Lung (tissue), 11 donors: ENCODE measurements at regions not wholly inside any gene's neighbourhood (a gene's known extent, or its start where the extent isn't known, plus 50 kb on each side); places are given as distances from the start of the nearest gene placed in this dataset.

Experiments
- ATAC-seq: fragments of 200-7000 bp; cut with Tn5 transposase; one replicate; pipeline ENCODE4 v1.9.1; 2020; ENCODE audit warnings: moderate number of reproducible peaks; ENCODE audit not compliant: insufficient read depth, low FRiP score
- DNase-seq, 3 donors: peaks; one replicate each; pipeline ENCODE4 v3.0.0-alpha.2; 2013 to 2017
- H3K27ac ChIP-seq, 2 donors: one replicate each; pipeline ENCODE4 v1.5.1; 2013; ENCODE audit warnings: mild to moderate bottlenecking in 2 of 2, moderate library complexity in 2 of 2, control low read depth in 1 of 2, inconsistent platforms in 1 of 2, low read depth in 1 of 2, low read length in 1 of 2
- H3K27me3 ChIP-seq, 3 donors: one replicate each; pipeline ENCODE4 v1.5.1; 2013; ENCODE audit warnings: low read length in 2 of 3; ENCODE audit not compliant: control insufficient read depth in 3 of 3, insufficient read depth in 3 of 3
- H3K36me3 ChIP-seq, 4 donors: one replicate each; pipeline ENCODE4 v1.5.1; 2013; ENCODE audit warnings: low read length in 4 of 4, mild to moderate bottlenecking in 1 of 4, moderate library complexity in 1 of 4; ENCODE audit not compliant: control insufficient read depth in 4 of 4, insufficient read depth in 4 of 4
- H3K4me1 ChIP-seq, 5 donors: one replicate each; pipeline ENCODE4 v1.5.1; 2013; ENCODE audit warnings: low read length in 5 of 5, mild to moderate bottlenecking in 2 of 5, moderate library complexity in 1 of 5; ENCODE audit not compliant: control insufficient read depth in 5 of 5, insufficient read depth in 5 of 5
- H3K4me3 ChIP-seq: one replicate; pipeline ENCODE4 v1.5.1; 2013; ENCODE audit warnings: mild to moderate bottlenecking, control low read depth, moderate library complexity
- H3K9ac ChIP-seq, 2 donors: one replicate each; pipeline ENCODE4 v1.5.1; 2013; ENCODE audit warnings: low read length in 2 of 2, control low read depth in 1 of 2; ENCODE audit not compliant: insufficient read depth in 1 of 2
- H3K9me3 ChIP-seq, 4 donors: one replicate each; pipeline ENCODE4 v1.5.1; 2013; ENCODE audit warnings: low read length in 3 of 4, mild to moderate bottlenecking in 1 of 4, moderate library complexity in 1 of 4; ENCODE audit not compliant: control insufficient read depth in 4 of 4, insufficient read depth in 3 of 4
- CTCF ChIP-seq: IDR thresholded peaks from 2 replicates; pipeline ENCODE4 v1.5.1; 2012; ENCODE audit warnings: mild to moderate bottlenecking; ENCODE audit errors: control extremely low read depth, extremely low read depth
- WGBS, 2 donors: extraction: QIAGEN DNeasy Blood & Tissue Kit; methylation state at CpG; one replicate each; pipeline ENCODE4 v1.1.7; 2013; 5-methylcytosine and 5-hydroxymethylcytosine counted together
- donor health status: control.
- donor health status: control.
- donor health status: Bipolar disorder and iron deficiency.
- donor health status: healthy.
- donor health status: DM: yes; HTN: yes; CAD: no.

GRCh38 chr19:30670011-30670329 is 297.8 kb downstream of the ZNF536 start:
- H3K9me3 ChIP-seq = no peaks in the 10 kb centered on the region
- no peaks in the 10 kb centered on the region for H3K27me3 ChIP-seq
- H3K4me1 ChIP-seq = peaks cover 0 to 27% (median 6%) of the 10 kb centered on the region in 5 donors
- DNase-seq (no peak), ATAC-seq (no peak)
- H3K36me3 ChIP-seq = no peaks in the 10 kb centered on the region
- H3K27ac ChIP-seq = no peak overlapping the region
- no peak overlapping the region for H3K4me3 ChIP-seq
- WGBS, 2 donors = 74 to 78% methylated on average over 14 of the region's 14 CpGs
- H3K9ac ChIP-seq = no peak overlapping the region
- no peak for TF ChIP-seq CTCF

DNA sequence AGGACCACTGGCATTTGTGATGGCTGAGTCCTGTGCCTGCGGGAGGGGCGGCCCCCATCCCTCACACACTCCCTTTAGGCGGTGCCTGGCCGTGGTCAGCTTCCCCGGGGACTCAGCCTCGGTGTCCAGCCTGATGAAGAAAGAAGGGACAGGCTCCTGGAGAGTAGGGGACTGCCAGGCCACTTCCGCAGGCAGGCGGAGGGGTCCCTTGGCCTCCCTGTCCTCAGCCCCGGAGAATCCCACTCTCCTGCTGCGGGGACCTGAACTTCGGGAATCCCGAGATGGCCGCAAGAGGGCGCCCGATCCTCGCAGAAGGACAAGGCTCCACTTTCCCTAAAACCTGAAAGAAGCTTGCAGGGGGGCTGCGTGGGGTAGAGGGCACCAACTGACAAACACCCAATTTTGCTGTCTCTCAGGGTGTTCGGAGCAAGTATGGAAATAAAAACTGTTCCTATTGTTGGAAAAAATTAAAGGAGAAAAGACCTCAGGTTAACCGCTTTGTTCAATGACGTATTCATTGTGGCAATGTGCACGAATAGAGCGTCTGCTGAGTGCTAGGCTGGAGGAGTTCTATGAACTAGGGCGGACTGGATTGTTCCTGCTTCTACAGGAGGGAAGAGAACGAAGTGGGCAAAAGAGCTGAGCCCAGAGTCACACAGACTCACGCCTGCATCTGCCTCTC is 297.3 kb downstream of the ZNF536 start:
- WGBS, 2 donors = 22 to 28% methylated on average over 25 of the region's 25 CpGs
- H3K4me3 ChIP-seq = no peak overlapping the region

GRCh38 chr19:30668521-30669155 is 296.5 kb downstream of the ZNF536 start:
- TF ChIP-seq CTCF = no peak
- ATAC-seq (no peak), DNase-seq (peak in 1 of 3 donors; percentile 8)
- Histone ChIP-seq H3K27me3 (no peaks in the 10 kb centered on the region), H3K4me1 (peaks cover 0 to 38% (median 6%) of the 10 kb centered on the region in 5 donors), H3K27ac (no peak overlapping the region), H3K9me3 (no peaks in the 10 kb centered on the region), H3K9ac (no peak overlapping the region), H3K4me3 (no peak overlapping the region), H3K36me3 (no peaks in the 10 kb centered on the region)
- WGBS, 2 donors = 63 to 69% methylated on average over 16 of the region's 16 CpGs

More for the DNA sequence above, 297.3 kb downstream of the ZNF536 start:
- no peak for ATAC-seq
- TF ChIP-seq CTCF = peak; percentile 19
- peaks cover 0 to 32% (median 6%) of the 10 kb centered on the region in 5 donors for H3K4me1 ChIP-seq
- no peaks in the 10 kb centered on the region for H3K36me3 ChIP-seq
- no peaks in the 10 kb centered on the region for H3K9me3 ChIP-seq
- peak; percentile 78 to 83 (median 82) for DNase-seq
- peak overlapping the region in 1 of 2 donors; percentile 15 for H3K9ac ChIP-seq
- no peaks in the 10 kb centered on the region for H3K27me3 ChIP-seq
- H3K27ac ChIP-seq = no peak overlapping the region
